HG02678 (cell line): ENCODE measurements at regions not wholly inside any gene's neighbourhood (a gene's known extent, or its start where the extent isn't known, plus 50 kb on each side); places are given as distances from the start of the nearest gene placed in this dataset.

Source experiments
- ATAC-seq: cut with Tn5 transposase; IDR thresholded peaks from one replicate; pipeline ENCODE4 v1.9.1; 2021; ENCODE audit warnings: mild to moderate bottlenecking, moderate library complexity; ENCODE audit not compliant: unreplicated experiment

- ATAC-seq: no peak
These were observed 166.5 kb downstream of the PJA1 start for GRCh38 chrX:68998716-68999115.

GRCh38 chrX:68997911-68998310 is 167.3 kb downstream of the PJA1 start:
- ATAC-seq: no peak

GRCh38 chrX:68997511-68997910 is 167.7 kb downstream of the PJA1 start:
- no peak for ATAC-seq

- ATAC-seq: no peak
These were observed 167.1 kb downstream of the EFNB1 start for GRCh38 chrX:68995780-68996551.

- ATAC-seq: no peak
These were observed 166.6 kb downstream of the EFNB1 start for GRCh38 chrX:68995386-68995779.

GRCh38 chrX:68994891-68995255 is 166.1 kb downstream of the EFNB1 start:
- ATAC-seq: no peak

GRCh38 chrX:68994135-68994890 is 165.5 kb downstream of the EFNB1 start:
- no peak for ATAC-seq

- ATAC-seq: no peak
These were observed 164.1 kb downstream of the EFNB1 start for GRCh38 chrX:68992821-68993397.

GRCh38 chrX:68991691-68992345 is 163.0 kb downstream of the EFNB1 start:
- no peak for ATAC-seq

GRCh38 chrX:68990948-68991347 is 162.1 kb downstream of the EFNB1 start:
- ATAC-seq: no peak

GRCh38 chrX:68989865-68990606 is 161.2 kb downstream of the EFNB1 start:
- no peak for ATAC-seq

- ATAC-seq: no peak
These were observed 160.6 kb downstream of the EFNB1 start for GRCh38 chrX:68989456-68989855.

- no peak for ATAC-seq
These were observed 160.0 kb downstream of the EFNB1 start for GRCh38 chrX:68988865-68989264.

- ATAC-seq: no peak
These were observed 156.4 kb downstream of the EFNB1 start for GRCh38 chrX:68985135-68985755.

- no peak for ATAC-seq
These were observed 154.4 kb downstream of the EFNB1 start for GRCh38 chrX:68983004-68983857.

- no peak for ATAC-seq
These were observed 153.7 kb downstream of the EFNB1 start for GRCh38 chrX:68982476-68982875.

- no peak for ATAC-seq
These were observed 152.2 kb downstream of the EFNB1 start for GRCh38 chrX:68980906-68981616.

- no peak for ATAC-seq
These were observed 149.8 kb downstream of the EFNB1 start for GRCh38 chrX:68978655-68979054.

- ATAC-seq: no peak
These were observed 149.4 kb downstream of the EFNB1 start for GRCh38 chrX:68978255-68978654.
